SH-SY5Y (cell line): ENCODE measurements at regions not wholly inside any gene's neighbourhood (a gene's known extent, or its start where the extent isn't known, plus 50 kb on each side); places are given as distances from the start of the nearest gene placed in this dataset.

Experiments used
- GATA2 ChIP-seq: IDR thresholded peaks from 2 replicates; pipeline ENCODE4 v1.6.1; 2011; ENCODE audit warnings: mild to moderate bottlenecking, low read depth, low read length
- GATA3 ChIP-seq: IDR thresholded peaks from 2 replicates; pipeline ENCODE4 v1.6.1; 2011; ENCODE audit warnings: low read depth, mild to moderate bottlenecking, low read length, moderate library complexity

DNA sequence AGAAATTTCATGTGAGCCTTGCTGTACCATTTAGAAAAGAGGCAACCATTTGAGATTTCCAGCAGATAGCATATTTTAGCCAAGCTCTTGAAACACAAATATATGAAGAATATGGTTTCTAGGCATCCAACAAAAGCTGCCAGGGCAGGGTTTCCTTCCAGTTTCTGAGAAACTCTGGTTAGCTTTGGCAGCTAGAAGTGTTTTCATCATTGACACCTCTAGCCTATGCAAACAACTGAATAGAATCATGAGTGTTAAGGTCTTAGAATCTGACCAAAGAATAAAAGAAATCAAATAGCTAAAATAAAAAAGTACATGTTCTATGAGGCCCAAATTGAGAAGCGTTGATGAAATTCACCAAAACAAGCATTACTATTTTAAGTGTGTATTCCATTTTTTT is 188.1 kb downstream of the TMEM167A start:
- no peak for TF ChIP-seq GATA3
- TF ChIP-seq GATA2: no peak
